ENCODE measurements at regions not wholly inside any gene's neighbourhood (a gene's known extent, or its start where the extent isn't known, plus 50 kb on each side); places are given as distances from the start of the nearest gene placed in this dataset.

DNA sequence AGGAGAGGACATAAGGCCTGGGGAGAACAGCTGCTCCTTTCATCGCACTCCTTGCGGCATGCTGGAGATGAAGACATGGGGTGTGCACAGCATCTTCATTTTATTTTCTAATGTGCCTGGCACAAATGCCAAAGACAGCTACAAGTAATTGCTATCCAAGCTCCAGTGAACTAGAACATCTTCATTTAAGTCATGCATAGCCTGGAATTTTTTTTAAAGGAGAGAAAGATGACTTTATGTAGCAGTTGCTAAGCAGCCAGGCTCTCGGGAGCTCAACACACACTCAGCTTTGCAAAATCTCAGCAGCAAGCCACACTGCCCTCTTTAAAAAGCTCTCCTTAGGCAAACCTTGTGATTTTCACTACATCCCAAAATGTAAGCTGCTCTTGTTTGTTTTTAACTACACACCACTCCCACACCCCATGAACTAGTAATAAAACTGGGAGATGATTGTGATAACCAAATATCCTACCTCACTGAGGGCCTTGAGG lies 164.5 kb upstream of the POU2AF2 start:
- H3K27ac ChIP-seq (ENCODE audit: extremely low read depth, low read depth, low read length): no peak overlapping the region
- ChIA-PET CTCF (interaction anchor here (0.6 kb wide), 1 partner anchor 218 kb away, joined by 3 read pairs; no protein-coding TSS in a partner anchor), POLR2A (no interaction called here)

DNA sequence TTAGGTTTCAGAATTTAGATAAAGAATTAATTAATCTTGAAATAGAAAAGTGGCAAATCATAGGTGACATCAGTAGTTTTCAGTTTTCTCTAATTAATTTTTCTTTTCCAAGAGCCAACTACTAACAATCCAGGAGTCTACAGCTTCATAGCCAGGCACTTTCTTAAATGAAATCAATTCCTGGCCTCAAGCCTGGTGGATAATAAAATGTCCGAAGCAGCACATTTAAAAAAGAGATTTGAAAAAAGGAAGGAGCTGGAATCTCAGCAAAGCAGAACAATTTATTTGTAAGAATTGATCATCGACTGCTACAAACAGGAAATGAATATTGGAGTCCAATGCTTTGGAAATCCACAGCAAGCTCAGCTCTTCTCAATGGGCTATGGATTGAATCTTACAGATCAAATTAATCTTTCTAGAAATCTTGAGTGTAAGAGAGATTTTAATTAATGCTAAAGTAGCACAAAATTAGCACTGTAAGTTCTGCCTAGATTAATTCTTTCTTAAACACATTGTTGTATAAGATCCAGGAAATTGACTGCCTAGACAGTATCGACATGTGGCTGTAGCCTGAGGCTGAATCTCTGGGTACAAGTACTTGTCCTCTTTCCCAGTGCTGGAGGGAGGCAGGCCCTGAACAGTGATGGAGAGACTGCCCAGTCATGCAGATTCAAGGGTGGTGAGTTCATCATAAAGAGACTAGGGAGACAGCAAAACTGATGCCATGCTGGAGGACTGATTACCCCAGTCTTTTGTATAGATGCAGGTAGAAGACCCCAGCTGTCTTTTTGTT lies 167.8 kb upstream of the POU2AF2 start:
- Histone ChIP-seq H3K27ac (ENCODE audit: extremely low read depth, low read depth, low read length) (no peak overlapping the region), H3K36me3 (ENCODE audit: control insufficient read depth in 2 of 2, insufficient read depth in 1 of 2, low read length in 2 of 2) (no peaks in the 10 kb centered on the region), H3K9me3 (ENCODE audit: control insufficient read depth, insufficient read depth, low read depth, low read length) (no peaks in the 10 kb centered on the region), H3K4me3 (ENCODE audit: low read depth, low read length) (no peak overlapping the region), H3K4me1 (ENCODE audit: control insufficient read depth, insufficient read depth, low read length) (no peaks in the 10 kb centered on the region)
- POLR2A ChIA-PET: no interaction called here
- TF ChIP-seq, protein P1, sequence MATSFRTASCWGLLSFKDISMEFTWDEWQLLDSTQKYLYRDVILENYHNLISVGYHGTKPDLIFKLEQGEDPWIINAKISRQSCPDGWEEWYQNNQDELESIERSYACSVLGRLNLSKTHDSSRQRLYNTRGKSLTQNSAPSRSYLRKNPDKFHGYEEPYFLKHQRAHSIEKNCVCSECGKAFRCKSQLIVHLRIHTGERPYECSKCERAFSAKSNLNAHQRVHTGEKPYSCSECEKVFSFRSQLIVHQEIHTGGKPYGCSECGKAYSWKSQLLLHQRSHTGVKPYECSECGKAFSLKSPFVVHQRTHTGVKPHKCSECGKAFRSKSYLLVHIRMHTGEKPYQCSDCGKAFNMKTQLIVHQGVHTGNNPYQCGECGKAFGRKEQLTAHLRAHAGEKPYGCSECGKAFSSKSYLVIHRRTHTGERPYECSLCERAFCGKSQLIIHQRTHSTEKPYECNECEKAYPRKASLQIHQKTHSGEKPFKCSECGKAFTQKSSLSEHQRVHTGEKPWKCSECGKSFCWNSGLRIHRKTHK (tag by site-specific recombination; IDR thresholded peaks at IDR 0.05): no peak
- TF ChIP-seq ZBTB48 (tag by site-specific recombination; IDR thresholded peaks at IDR 0.05): no peak
- TF ChIP-seq, protein P2, sequence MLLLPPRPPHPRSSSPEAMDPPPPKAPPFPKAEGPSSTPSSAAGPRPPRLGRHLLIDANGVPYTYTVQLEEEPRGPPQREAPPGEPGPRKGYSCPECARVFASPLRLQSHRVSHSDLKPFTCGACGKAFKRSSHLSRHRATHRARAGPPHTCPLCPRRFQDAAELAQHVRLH (tag by site-specific recombination; IDR thresholded peaks at IDR 0.05): no peak
- TF ChIP-seq, protein P3, sequence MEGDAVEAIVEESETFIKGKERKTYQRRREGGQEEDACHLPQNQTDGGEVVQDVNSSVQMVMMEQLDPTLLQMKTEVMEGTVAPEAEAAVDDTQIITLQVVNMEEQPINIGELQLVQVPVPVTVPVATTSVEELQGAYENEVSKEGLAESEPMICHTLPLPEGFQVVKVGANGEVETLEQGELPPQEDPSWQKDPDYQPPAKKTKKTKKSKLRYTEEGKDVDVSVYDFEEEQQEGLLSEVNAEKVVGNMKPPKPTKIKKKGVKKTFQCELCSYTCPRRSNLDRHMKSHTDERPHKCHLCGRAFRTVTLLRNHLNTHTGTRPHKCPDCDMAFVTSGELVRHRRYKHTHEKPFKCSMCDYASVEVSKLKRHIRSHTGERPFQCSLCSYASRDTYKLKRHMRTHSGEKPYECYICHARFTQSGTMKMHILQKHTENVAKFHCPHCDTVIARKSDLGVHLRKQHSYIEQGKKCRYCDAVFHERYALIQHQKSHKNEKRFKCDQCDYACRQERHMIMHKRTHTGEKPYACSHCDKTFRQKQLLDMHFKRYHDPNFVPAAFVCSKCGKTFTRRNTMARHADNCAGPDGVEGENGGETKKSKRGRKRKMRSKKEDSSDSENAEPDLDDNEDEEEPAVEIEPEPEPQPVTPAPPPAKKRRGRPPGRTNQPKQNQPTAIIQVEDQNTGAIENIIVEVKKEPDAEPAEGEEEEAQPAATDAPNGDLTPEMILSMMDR (tag by site-specific recombination; IDR thresholded peaks at IDR 0.05): no peak
- TF ChIP-seq BCL11A (tag by site-specific recombination; IDR thresholded peaks at IDR 0.05; ENCODE audit: low read depth): no peak
- TF ChIP-seq SP2 (tag by site-specific recombination; IDR thresholded peaks at IDR 0.05): no peak
- CTCF ChIA-PET: no interaction called here

More for the DNA sequence above, 164.5 kb upstream of the POU2AF2 start:
- Histone ChIP-seq H3K4me1 (ENCODE audit: control insufficient read depth, insufficient read depth, low read length) (no peaks in the 10 kb centered on the region), H3K9me3 (ENCODE audit: control insufficient read depth, insufficient read depth, low read depth, low read length) (no peaks in the 10 kb centered on the region), H3K4me3 (ENCODE audit: low read depth, low read length) (no peak overlapping the region), H3K36me3 (ENCODE audit: control insufficient read depth in 2 of 2, insufficient read depth in 1 of 2, low read length in 2 of 2) (no peaks in the 10 kb centered on the region)
- 0 out of 2 replicates have a peak, but pooled peaks have one; percentile 11 for TF ChIP-seq ZNF843 (tag by site-specific recombination; IDR thresholded peaks at IDR 0.05)
- TF ChIP-seq ZFP37 (tag by site-specific recombination; IDR thresholded peaks at IDR 0.05): no peak
- TF ChIP-seq ZNF677 (tag by site-specific recombination; IDR thresholded peaks at IDR 0.05): peak; percentile 61; the same call in 1 of the 2 replicates

DNA sequence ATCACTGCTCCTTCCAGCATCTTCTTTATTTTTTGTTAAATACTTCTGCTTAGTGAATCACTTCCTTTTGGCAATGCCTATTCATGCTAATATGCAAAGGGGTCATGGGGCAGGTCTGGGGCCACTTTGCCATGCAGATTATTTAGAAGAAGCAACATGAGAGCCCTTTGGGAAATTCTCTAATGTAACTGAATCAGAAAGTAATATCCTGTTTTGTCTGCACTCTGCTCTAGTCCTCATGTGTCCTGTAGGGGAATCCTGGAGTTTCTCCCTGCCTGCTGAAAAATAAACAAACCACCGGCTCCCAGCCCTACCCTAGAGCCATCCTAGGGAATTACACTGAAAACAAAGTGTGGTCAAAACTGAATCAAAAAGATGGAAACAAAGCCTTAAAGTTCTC lies 176.5 kb upstream of the POU2AF2 start:
- Histone ChIP-seq H3K4me1 (ENCODE audit: control insufficient read depth, insufficient read depth, low read length) (no peaks in the 10 kb centered on the region), H3K4me3 (ENCODE audit: low read depth, low read length) (no peak overlapping the region), H3K36me3 (ENCODE audit: control insufficient read depth in 2 of 2, insufficient read depth in 1 of 2, low read length in 2 of 2) (no peaks in the 10 kb centered on the region), H3K9me3 (ENCODE audit: control insufficient read depth, insufficient read depth, low read depth, low read length) (no peaks in the 10 kb centered on the region), H3K27ac (ENCODE audit: extremely low read depth, low read depth, low read length) (no peak overlapping the region)
- ChIA-PET CTCF (interaction anchor here (0.6 kb wide), 1 partner anchor 1044 kb away, joined by 3 read pairs; no protein-coding TSS in a partner anchor), POLR2A (no interaction called here)
- TF ChIP-seq ZBTB1 (tag by site-specific recombination; IDR thresholded peaks at IDR 0.05) (no peak), ZNF610 (tag by site-specific recombination; IDR thresholded peaks at IDR 0.05; ENCODE audit: borderline replicate concordance) (no peak), BCL11A (tag by site-specific recombination; IDR thresholded peaks at IDR 0.05; ENCODE audit: low read depth) (no peak), ZNF629 (tag by site-specific recombination; IDR thresholded peaks at IDR 0.05) (no peak)

DNA sequence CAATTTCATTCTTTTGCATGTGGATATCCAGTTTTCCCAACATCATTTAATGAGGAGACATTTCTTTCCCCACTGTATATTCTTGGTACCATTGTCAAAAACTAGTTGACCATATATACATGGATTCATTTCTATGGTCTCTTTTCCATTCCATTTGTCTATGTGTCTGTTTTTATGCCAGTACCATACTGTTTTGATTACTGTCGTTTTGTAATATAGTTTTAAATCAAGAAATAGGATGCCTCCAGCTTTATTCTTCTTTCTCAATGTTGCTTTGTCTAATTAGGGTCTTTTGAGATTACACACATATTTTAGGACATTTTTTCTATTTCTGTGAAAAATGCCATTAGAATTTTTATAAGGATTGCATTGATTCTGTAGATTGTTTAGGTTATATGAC lies 177.5 kb upstream of the POU2AF2 start:
- Histone ChIP-seq H3K9me3 (ENCODE audit: control insufficient read depth, insufficient read depth, low read depth, low read length) (no peaks in the 10 kb centered on the region), H3K4me1 (ENCODE audit: control insufficient read depth, insufficient read depth, low read length) (no peaks in the 10 kb centered on the region), H3K36me3 (ENCODE audit: control insufficient read depth in 2 of 2, insufficient read depth in 1 of 2, low read length in 2 of 2) (no peaks in the 10 kb centered on the region), H3K27ac (ENCODE audit: extremely low read depth, low read depth, low read length) (no peak overlapping the region), H3K4me3 (ENCODE audit: low read depth, low read length) (no peak overlapping the region)
- ChIA-PET CTCF (interaction anchor here (0.6 to 0.8 kb wide), 2 partner anchors 28 to 257 kb away, joined by 4 read pairs; no protein-coding TSS in a partner anchor), POLR2A (no interaction called here)
- TF ChIP-seq, protein P2 (tag by site-specific recombination; IDR thresholded peaks at IDR 0.05): 0 out of 2 replicates have a peak, but pooled peaks have one; percentile 18
- TF ChIP-seq, protein P1 (tag by site-specific recombination; IDR thresholded peaks at IDR 0.05): no peak
- TF ChIP-seq, protein P4, sequence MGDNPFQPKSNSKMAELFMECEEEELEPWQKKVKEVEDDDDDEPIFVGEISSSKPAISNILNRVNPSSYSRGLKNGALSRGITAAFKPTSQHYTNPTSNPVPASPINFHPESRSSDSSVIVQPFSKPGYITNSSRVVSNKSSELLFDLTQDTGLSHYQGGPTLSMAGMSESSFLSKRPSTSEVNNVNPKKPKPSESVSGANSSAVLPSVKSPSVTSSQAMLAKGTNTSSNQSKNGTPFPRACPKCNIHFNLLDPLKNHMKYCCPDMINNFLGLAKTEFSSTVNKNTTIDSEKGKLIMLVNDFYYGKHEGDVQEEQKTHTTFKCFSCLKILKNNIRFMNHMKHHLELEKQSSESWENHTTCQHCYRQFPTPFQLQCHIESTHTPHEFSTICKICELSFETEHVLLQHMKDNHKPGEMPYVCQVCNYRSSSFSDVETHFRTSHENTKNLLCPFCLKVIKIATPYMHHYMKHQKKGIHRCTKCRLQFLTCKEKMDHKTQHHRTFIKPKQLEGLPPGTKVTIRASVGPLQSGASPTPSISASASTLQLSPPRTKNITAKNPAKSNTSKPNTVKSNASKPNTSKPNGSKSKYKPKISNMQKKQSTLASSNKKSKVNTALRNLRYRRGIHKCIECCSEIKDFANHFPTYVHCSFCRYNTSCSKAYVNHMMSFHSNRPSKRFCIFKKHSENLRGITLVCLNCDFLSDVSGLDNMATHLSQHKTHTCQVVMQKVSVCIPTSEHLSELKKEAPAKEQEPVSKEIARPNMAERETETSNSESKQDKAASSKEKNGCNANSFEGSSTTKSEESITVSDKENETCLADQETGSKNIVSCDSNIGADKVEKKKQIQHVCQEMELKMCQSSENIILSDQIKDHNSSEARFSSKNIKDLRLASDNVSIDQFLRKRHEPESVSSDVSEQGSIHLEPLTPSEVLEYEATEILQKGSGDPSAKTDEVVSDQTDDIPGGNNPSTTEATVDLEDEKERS (tag by site-specific recombination; IDR thresholded peaks at IDR 0.05): 0 out of 2 replicates have a peak, but pooled peaks have one; percentile 83
- TF ChIP-seq SETDB1 (IDR thresholded peaks at IDR 0.05; ENCODE audit: insufficient read length, low read length) (peak; percentile 92), ZNF324 (tag by site-specific recombination; IDR thresholded peaks at IDR 0.05) (no peak), ZNF366 (tag by site-specific recombination; conservative IDR thresholded peaks at IDR 0.05) (no peak)
